Tibial nerve (tissue), 4 donors: ENCODE measurements at regions not wholly inside any gene's neighbourhood (a gene's known extent, or its start where the extent isn't known, plus 50 kb on each side); places are given as distances from the start of the nearest gene placed in this dataset.

Source experiments
- CTCF ChIP-seq, 5 experiments: fragments of 200-600 bp in 3 of 5; fragments of 450-650 bp in 2 of 5; sonication (generic) in 3 of 5; IDR thresholded peaks; one replicate each; pipeline ENCODE4 v1.5.1; 2016 to 2019; ENCODE audit warnings: antibody characterized with exemption in 5 of 5, mild to moderate bottlenecking in 3 of 5, moderate library complexity in 2 of 5
- EP300 ChIP-seq, 2 donors: sonication (generic); formaldehyde crosslinking; IDR thresholded peaks; one replicate each; pipeline ENCODE4 v1.6.1; 2017; ENCODE audit warnings: antibody characterized with exemption in 2 of 2, mild to moderate bottlenecking in 1 of 2
- POLR2A ChIP-seq, 2 donors: fragments of 450-650 bp; IDR thresholded peaks; one replicate each; pipeline ENCODE4 v1.6.1; 2017; ENCODE audit warnings: antibody characterized with exemption in 2 of 2, mild to moderate bottlenecking in 2 of 2, moderate library complexity in 2 of 2

GRCh38 chr10:4057725-4058513 is 272.9 kb upstream of the KLF6 start:
- no peak for TF ChIP-seq CTCF (IDR thresholded peaks at IDR 0.05)
- TF ChIP-seq POLR2A (IDR thresholded peaks at IDR 0.05): no peak
- TF ChIP-seq EP300 (IDR thresholded peaks at IDR 0.05): no peak
